GM21367 (cell line): ENCODE measurements at regions not wholly inside any gene's neighbourhood (a gene's known extent, or its start where the extent isn't known, plus 50 kb on each side); places are given as distances from the start of the nearest gene placed in this dataset.
"Not testable (repeated sequence)": the region's sequence is repeated elsewhere in the genome, so short reads cannot be mapped to it uniquely, and the experiment has no call there.

Source experiments
- ATAC-seq: cut with Tn5 transposase; IDR thresholded peaks from one replicate; pipeline ENCODE4 v1.9.1; 2021; ENCODE audit not compliant: unreplicated experiment

GRCh38 chr5:158039911-158040347 lies 181.0 kb upstream of the CLINT1 start:
- ATAC-seq = no peak

- ATAC-seq = no peak
Measured at GRCh38 chr5:158039441-158039840, 180.5 kb upstream of the CLINT1 start.

- not testable (repeated sequence) for ATAC-seq
Measured at GRCh38 chr5:158036983-158037595, 178.1 kb upstream of the CLINT1 start.

- not testable (repeated sequence) for ATAC-seq
Measured at GRCh38 chr5:158034586-158034985, 175.6 kb upstream of the CLINT1 start.

- no peak for ATAC-seq
Measured at GRCh38 chr5:158033724-158034123, 174.8 kb upstream of the CLINT1 start.

- no peak for ATAC-seq
Measured at GRCh38 chr5:158033076-158033475, 174.1 kb upstream of the CLINT1 start.

- no peak for ATAC-seq
Measured at GRCh38 chr5:158032246-158032645, 173.3 kb upstream of the CLINT1 start.

GRCh38 chr5:158027806-158028775 lies 169.1 kb upstream of the CLINT1 start:
- ATAC-seq = no peak

- no peak for ATAC-seq
Measured at GRCh38 chr5:158026304-158027031, 167.5 kb upstream of the CLINT1 start.

GRCh38 chr5:158023266-158023665 lies 164.3 kb upstream of the CLINT1 start:
- no peak for ATAC-seq

GRCh38 chr5:158022837-158023236 lies 163.9 kb upstream of the CLINT1 start:
- ATAC-seq = no peak

- no peak for ATAC-seq
Measured at GRCh38 chr5:158022393-158022792, 163.4 kb upstream of the CLINT1 start.

- no peak for ATAC-seq
Measured at GRCh38 chr5:158020555-158021418, 161.8 kb upstream of the CLINT1 start.

GRCh38 chr5:158017469-158017868 lies 158.5 kb upstream of the CLINT1 start:
- no peak for ATAC-seq

GRCh38 chr5:158014372-158014771 lies 155.4 kb upstream of the CLINT1 start:
- ATAC-seq = no peak

GRCh38 chr5:158013939-158014338 lies 155.0 kb upstream of the CLINT1 start:
- ATAC-seq = no peak

- no peak for ATAC-seq
Measured at GRCh38 chr5:158013303-158013702, 154.4 kb upstream of the CLINT1 start.

GRCh38 chr5:158011422-158011821 lies 152.5 kb upstream of the CLINT1 start:
- no peak for ATAC-seq

GRCh38 chr5:158010831-158011230 lies 151.9 kb upstream of the CLINT1 start:
- ATAC-seq = no peak

GRCh38 chr5:158007336-158007735 lies 148.4 kb upstream of the CLINT1 start:
- no peak for ATAC-seq

GRCh38 chr5:157999696-158000095 lies 140.8 kb upstream of the CLINT1 start:
- no peak for ATAC-seq
